GM12874 (cell line): ENCODE measurements at regions not wholly inside any gene's neighbourhood (a gene's known extent, or its start where the extent isn't known, plus 50 kb on each side); places are given as distances from the start of the nearest gene placed in this dataset.

Experiments
- CTCF ChIP-seq: IDR thresholded peaks from 2 replicates; pipeline ENCODE4 v1.5.1; 2011; ENCODE audit warnings: low read depth, mild to moderate bottlenecking, control low read depth, low read length, moderate library complexity; ENCODE audit not compliant: insufficient read depth

- no peak for TF ChIP-seq CTCF
Measured at GRCh38 chr13:89113744-89114143, 1442.6 kb downstream of the SLITRK5 start.

GRCh38 chr13:89115307-89115706 is 1444.1 kb downstream of the SLITRK5 start:
- 0 out of 2 replicates have a peak, but pooled peaks have one; percentile 4 for TF ChIP-seq CTCF

GRCh38 chr13:89136678-89137077 is 1465.5 kb downstream of the SLITRK5 start:
- TF ChIP-seq CTCF, result no peak

- TF ChIP-seq CTCF, result no peak
Measured at GRCh38 chr13:89150362-89150761, 1479.2 kb downstream of the SLITRK5 start.

GRCh38 chr13:89153941-89154340 is 1482.8 kb downstream of the SLITRK5 start:
- TF ChIP-seq CTCF, result no peak

GRCh38 chr13:89163096-89163495 is 1491.9 kb downstream of the SLITRK5 start:
- no peak for TF ChIP-seq CTCF

GRCh38 chr13:89165685-89166084 is 1494.5 kb downstream of the SLITRK5 start:
- TF ChIP-seq CTCF, result no peak

GRCh38 chr13:89169951-89170350 is 1498.8 kb downstream of the SLITRK5 start:
- TF ChIP-seq CTCF, result no peak
